ENCODE measurements at regions not wholly inside any gene's neighbourhood (a gene's known extent, or its start where the extent isn't known, plus 50 kb on each side); places are given as distances from the start of the nearest gene placed in this dataset.

- no peak overlapping the region for H3K27ac ChIP-seq
- ATAC-seq, result no peak
- no peaks in the 10 kb centered on the region for H3K27me3 ChIP-seq
- no peaks in the 10 kb centered on the region for H3K36me3 ChIP-seq
- H3K4me3 ChIP-seq, result no peak overlapping the region
- DNase-seq, result no peak
- H3K4me1 ChIP-seq, result no peaks in the 10 kb centered on the region
- peaks cover 0 to 3% (median 0%) of the 10 kb centered on the region in 12 donors for H3K9me3 ChIP-seq
- intact Hi-C loops (cut with DNase I), result no loop called here
- WGBS, 4 donors, result 91 to 94% (median 94%) methylated on average over 3 of the region's 3 CpGs
- TF ChIP-seq, protein P1, sequence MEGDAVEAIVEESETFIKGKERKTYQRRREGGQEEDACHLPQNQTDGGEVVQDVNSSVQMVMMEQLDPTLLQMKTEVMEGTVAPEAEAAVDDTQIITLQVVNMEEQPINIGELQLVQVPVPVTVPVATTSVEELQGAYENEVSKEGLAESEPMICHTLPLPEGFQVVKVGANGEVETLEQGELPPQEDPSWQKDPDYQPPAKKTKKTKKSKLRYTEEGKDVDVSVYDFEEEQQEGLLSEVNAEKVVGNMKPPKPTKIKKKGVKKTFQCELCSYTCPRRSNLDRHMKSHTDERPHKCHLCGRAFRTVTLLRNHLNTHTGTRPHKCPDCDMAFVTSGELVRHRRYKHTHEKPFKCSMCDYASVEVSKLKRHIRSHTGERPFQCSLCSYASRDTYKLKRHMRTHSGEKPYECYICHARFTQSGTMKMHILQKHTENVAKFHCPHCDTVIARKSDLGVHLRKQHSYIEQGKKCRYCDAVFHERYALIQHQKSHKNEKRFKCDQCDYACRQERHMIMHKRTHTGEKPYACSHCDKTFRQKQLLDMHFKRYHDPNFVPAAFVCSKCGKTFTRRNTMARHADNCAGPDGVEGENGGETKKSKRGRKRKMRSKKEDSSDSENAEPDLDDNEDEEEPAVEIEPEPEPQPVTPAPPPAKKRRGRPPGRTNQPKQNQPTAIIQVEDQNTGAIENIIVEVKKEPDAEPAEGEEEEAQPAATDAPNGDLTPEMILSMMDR (IDR thresholded peaks at IDR 0.05), result no peak
- no peak for TF ChIP-seq POLR2A (IDR thresholded peaks at IDR 0.05)
Measured at GRCh38 chr16:79923431-79923830, 322.9 kb upstream of the MAF start.

GRCh38 chr16:79920685-79921084 is 320.1 kb upstream of the MAF start:
- peaks cover 0 to 3% (median 0%) of the 10 kb centered on the region in 12 donors for H3K9me3 ChIP-seq
- H3K36me3 ChIP-seq, result no peaks in the 10 kb centered on the region
- TF ChIP-seq, protein P1 (IDR thresholded peaks at IDR 0.05), result no peak
- no peak for TF ChIP-seq POLR2A (IDR thresholded peaks at IDR 0.05)
- WGBS, 4 donors, result 89 to 95% (median 91%) methylated on average over 3 of the region's 3 CpGs
- H3K27ac ChIP-seq, result no peak overlapping the region
- no peaks in the 10 kb centered on the region for H3K4me1 ChIP-seq
- ATAC-seq, result no peak
- H3K4me3 ChIP-seq, result no peak overlapping the region
- no peak for DNase-seq
- H3K27me3 ChIP-seq, result no peaks in the 10 kb centered on the region
- intact Hi-C loops (cut with DNase I), result no loop called here

- TF ChIP-seq, protein P1 (IDR thresholded peaks at IDR 0.05), result no peak
- no peak for TF ChIP-seq POLR2A (IDR thresholded peaks at IDR 0.05)
- ATAC-seq (no peak), DNase-seq (no peak)
- H3K4me1 ChIP-seq, result no peaks in the 10 kb centered on the region
- no peaks in the 10 kb centered on the region for H3K27me3 ChIP-seq
- intact Hi-C loops (cut with DNase I), result no loop called here
- H3K4me3 ChIP-seq, result no peak overlapping the region
- WGBS, 4 donors, result 81 to 92% (median 83%) methylated on average over 3 of the region's 3 CpGs
- H3K9me3 ChIP-seq, result peaks cover 0 to 2% (median 0%) of the 10 kb centered on the region in 12 donors
- no peak overlapping the region for H3K27ac ChIP-seq
- H3K36me3 ChIP-seq, result no peaks in the 10 kb centered on the region
Measured at GRCh38 chr16:79918916-79919315, 318.4 kb upstream of the MAF start.

DNA sequence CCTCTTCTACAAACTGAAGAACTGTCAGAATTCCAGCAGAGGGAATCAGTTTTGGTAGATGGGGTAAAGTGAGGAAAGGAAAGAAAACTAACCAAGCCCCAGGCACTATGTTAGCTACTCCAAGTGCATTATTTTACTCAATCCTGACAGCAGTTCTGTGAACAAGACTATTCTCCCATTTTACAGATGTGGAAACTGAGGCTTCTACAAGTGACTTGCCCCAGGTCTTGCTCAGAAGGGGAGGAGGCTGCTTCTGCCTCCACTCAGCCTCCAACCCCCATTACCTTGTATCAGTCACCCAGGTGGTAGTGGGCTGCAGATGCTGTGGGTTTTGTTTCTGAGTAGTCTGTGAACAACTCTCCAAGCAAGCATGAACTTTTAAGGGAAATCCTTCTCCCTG is 315.2 kb upstream of the MAF start:
- H3K36me3 ChIP-seq, result no peaks in the 10 kb centered on the region
- ATAC-seq, result no peak
- TF ChIP-seq, protein P1 (IDR thresholded peaks at IDR 0.05), result no peak
- no peak for TF ChIP-seq POLR2A (IDR thresholded peaks at IDR 0.05)
- H3K27ac ChIP-seq, result no peak overlapping the region
- intact Hi-C loops (cut with DNase I), result no loop called here
- no peaks in the 10 kb centered on the region for H3K9me3 ChIP-seq
- H3K27me3 ChIP-seq, result no peaks in the 10 kb centered on the region
- no peak overlapping the region for H3K4me3 ChIP-seq
- no peaks in the 10 kb centered on the region for H3K4me1 ChIP-seq
- DNase-seq, result no peak
